GM03348 (cell line): ENCODE measurements at regions not wholly inside any gene's neighbourhood (a gene's known extent, or its start where the extent isn't known, plus 50 kb on each side); places are given as distances from the start of the nearest gene placed in this dataset.

Experiments used
- DNase-seq: peaks from one replicate; pipeline ENCODE4 v3.0.0; 2012; ENCODE audit warnings: low spot score

GRCh38 chr6:168883410-168884049 is 370.1 kb downstream of the THBS2 start:
- no peak for DNase-seq

DNA sequence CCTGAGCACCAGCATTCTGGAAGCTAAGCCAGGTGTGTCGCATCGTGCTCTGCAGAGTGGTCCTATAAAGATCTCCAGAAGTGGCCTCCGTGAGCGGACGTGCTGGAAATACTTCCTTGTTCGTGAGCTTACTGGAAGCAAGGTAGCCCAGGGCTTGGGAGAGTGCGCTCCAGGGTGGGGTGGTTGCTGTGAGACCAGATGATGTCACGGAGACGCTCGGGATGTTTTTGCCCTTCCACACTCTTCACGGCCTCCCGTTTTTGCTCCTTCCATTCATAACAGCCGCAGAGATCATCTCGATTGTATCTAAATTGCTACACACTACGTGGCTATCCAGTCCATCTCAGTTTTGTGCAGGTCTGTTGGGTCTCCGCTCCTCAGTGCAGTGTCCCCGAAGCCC is 373.4 kb downstream of the THBS2 start:
- no peak for DNase-seq

DNA sequence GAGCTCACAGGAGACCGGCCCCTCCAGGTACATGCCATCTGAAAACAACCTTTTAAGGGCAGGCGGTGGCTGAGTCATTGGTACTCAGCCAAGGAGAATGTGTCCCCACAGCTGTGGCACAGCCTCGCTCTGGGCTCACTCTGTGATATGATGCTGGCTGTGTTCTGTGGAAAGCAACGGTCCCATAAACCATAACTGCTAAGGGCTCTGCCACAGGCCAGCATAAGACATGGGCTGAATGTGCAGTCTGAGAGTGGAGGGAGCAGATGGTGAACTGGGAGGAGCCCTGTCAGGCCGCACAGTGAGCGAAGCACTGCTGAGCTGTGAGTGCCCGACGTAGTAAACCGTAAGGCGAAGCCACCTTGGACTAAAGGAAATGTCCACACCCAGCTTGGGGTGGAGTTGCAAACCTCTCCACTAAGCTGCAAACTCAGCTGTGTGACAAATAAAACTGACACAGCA is 375.8 kb downstream of the THBS2 start:
- DNase-seq, result peak; percentile 31

DNA sequence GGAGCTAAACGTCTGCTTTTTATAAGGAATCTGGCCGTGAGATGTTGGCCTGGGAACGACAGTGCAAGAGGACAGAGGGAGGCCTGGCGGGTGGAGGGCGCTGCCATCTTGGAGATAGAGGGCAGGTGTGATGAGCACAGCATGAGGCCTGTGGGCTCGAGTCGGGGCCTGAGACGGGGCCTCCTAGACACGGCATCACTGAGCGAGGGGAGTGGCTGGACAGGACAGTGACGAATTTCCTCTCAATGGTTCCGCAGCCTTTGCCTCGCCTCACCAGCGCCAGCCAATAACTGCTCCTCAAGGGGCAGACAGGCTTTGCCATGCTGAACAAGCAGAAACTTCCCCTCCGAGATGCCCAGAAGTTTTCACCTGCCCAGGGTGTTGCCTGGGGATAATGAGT is 376.7 kb downstream of the THBS2 start:
- DNase-seq, result no peak

DNA sequence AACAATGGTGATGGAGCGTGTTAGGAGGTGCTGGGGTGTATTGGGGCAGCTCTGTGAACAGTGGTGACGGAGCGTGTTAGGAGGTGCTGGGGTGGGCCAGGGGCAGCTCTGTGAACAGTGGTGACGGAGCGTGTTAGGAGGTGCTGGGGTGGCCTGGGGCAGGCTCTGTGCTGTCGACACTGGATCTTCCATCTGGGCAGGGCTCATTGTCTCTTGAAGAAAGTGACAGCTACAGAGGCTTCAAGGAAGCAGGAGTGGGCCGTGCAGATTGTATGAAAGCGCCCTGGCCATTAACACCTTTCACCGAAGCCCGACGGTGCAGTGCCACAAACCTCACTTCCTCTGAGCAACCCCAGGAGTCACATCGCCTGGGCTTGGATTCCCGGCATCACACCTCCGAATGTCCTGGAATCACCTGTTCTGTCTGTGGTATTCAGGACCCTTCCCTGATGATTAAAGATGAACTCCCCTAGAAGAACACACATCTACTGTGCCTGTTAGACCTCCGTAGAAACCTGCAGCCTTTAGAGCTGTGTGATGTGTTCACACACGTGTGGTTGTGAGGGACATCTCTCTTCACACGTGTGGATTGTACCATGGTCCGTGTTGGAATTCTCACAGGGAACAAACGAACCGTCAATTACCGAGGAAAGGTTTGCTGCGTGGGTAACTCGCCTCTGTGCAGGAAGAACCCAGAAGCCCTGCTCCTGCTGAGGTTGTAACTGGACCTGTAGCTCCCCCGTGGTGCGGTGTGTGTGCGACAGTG is 377.7 kb downstream of the THBS2 start:
- no peak for DNase-seq

DNA sequence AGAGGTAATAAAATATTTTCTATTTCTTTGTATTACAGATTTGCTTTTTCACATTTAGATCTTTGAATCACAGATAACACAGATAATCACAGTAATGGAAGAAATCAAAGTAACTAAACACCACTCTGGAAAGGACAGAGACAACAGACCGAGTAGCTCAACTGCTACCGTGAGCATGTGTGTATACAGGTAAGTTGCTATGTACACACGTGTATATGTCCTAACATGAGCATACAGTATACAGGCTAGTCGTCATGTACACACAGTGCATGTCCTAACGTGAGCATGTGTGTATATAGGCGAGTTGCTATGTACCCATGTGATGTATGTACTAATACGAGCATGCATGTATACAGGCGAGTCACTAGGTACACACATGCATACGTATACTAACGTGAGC is 379.0 kb downstream of the THBS2 start:
- DNase-seq, result no peak

- no peak for DNase-seq
These were observed 380.1 kb downstream of the THBS2 start for GRCh38 chr6:168873278-168874190.

GRCh38 chr6:168871642-168872315 is 381.9 kb downstream of the THBS2 start:
- no peak for DNase-seq

DNA sequence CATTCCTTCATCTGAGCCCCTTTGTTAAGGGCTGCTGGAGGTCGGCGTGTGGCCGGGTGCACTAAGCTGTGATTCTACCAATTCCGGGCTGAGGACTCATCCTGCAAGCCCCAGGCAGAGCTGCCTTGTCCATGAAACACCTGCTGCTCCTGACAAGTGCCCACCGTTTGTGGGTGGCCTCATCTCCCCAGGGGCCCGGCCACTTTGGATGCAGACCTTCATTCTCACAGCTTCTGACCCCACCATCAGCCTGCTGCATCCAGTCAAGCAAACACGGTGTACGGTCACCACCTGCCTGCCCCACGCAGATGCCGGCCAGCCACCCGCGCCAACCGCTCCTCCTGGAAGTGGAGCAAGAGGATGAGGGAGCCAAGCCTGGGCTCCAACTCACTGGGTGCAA is 382.7 kb downstream of the THBS2 start:
- DNase-seq, result no peak

DNA sequence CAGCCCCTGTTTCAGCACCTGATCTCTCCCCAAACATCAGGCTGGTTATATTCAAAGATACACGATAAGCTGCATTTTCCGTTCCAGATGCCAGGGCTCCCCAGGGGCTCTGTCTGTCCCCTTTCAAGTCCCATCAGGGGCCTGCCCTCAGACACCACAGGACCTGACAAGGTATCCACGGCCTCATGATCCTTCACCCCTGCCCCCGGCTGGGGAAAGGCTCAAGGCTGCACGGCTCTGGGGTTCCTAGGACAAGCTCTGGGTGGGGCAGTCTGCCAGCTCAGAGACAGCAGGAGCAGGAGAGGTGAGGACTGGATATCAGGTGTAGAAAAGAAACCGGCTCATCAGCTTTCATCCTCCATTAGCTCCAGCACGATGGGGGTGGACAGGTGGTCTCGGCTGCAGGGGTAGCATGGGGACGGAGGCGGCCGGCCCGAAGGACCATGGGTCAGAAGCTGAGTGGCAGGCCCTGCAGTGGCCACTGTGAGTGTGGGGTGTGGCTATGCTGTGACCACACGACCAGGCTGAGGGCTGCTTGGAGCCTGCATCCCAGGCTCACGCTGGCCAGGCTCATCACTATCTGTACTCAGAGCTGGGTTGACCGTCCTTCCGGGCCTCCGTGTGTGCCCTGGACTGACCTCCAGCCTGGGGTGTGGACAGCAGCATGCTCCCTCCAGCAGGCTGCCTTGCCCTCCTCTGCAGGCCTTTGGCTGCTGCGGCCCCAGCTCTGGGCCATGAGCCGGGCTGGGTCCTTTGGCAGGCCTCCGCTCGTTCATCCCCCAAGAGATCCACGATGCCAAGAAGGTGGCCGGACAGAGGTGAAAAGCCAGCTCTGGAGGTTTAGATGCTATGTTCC is 386.2 kb downstream of the THBS2 start:
- no peak for DNase-seq

DNA sequence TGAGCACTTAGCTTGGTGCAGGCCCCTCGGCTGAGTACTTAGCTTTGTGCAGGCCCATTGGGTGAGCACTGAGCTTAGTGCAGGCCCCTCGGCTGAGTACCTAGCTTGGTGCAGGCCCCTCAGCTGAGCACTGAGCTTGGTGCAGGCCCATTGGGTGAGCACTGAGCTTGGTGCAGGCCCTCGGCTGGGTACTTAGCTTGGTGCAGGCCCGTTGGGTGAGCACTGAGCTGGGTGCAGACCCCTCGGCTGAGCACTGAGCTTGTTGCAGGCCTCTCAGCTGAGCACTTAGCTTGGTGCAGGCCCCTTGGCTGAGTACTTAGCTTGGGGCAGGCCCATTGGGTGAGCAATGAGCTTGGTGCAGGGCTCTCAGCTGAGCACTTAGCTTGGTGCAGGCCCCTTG is 387.1 kb downstream of the THBS2 start:
- DNase-seq, result no peak

DNA sequence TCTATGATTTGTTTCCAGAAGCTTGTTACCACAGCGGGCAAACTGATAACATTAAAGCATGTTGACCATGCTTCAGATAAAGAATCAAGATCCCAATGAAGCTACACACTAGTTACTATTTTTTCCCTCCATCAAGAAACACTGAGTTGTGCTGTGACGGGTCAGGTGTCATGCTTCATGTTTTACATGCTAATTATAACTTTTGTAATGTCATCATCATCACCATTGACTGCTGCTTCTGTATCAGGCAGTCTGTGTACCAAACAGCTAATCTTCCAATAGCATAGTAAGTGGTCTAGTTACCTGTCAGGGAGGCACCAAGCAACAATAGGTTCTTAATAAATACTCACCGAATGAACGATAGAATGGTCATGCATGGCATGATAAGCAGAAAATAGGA is 388.1 kb downstream of the THBS2 start:
- DNase-seq, result no peak

GRCh38 chr6:168864541-168865460 is 388.8 kb downstream of the THBS2 start:
- DNase-seq, result no peak

- no peak for DNase-seq
These were observed 390.2 kb downstream of the THBS2 start for GRCh38 chr6:168863467-168863866.

- DNase-seq, result no peak
These were observed 391.2 kb downstream of the THBS2 start for GRCh38 chr6:168862346-168862980.

DNA sequence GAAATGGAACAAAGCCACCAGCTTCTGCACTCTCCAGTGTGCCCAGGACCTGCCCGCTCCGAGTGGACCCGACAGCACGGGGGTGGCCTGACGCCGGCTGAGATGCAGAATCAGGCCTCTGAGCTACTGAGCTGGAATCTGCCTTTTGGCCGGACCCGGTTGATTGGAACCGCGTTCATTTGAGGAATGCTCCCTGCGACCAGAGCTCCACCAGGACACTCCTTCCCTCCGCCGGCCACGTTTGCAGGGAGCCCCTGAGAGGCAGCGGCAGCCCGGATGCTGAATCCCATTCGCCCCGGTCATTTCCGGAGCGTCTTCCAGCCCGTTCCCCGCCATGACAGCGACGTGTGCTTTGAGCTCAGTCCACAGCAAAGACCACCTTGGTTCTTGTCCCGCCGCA is 392.7 kb downstream of the THBS2 start:
- no peak for DNase-seq

GRCh38 chr6:168860341-168860740 is 393.3 kb downstream of the THBS2 start:
- no peak for DNase-seq

- no peak for DNase-seq
These were observed 394.7 kb downstream of the THBS2 start for GRCh38 chr6:168858926-168859325.

DNA sequence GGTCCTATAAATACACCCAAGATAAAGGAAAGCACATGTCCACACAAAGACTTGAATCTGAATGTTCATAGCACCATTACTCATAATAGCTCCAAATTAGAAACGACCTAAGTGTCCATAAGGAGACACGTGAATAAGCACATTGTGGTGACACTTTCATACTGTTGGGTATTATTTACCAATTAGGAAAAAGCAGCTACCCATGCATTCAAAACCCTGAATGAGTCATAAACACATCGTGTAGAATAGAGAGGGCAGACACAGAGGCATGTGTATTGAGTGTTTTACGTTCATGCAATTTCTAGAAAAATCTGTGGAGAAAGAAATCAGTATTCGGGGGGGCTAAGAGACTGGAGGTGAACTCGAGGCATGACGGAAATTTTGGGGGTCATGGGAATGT is 396.7 kb downstream of the THBS2 start:
- DNase-seq, result no peak
